SU-DHL-6 (cell line): ENCODE measurements at regions not wholly inside any gene's neighbourhood (a gene's known extent, or its start where the extent isn't known, plus 50 kb on each side); places are given as distances from the start of the nearest gene placed in this dataset.

Source experiments
- H2AFZ ChIP-seq: fragments of 200-600 bp; sonication (generic); 2 replicates; pipeline ENCODE4 v1.6.1; 2014; ENCODE audit warnings: low read depth, mild to moderate bottlenecking, moderate library complexity, mixed read lengths, antibody characterized with exemption, low read length; ENCODE audit not compliant: severe bottlenecking
- H3F3A ChIP-seq: fragments of 200-600 bp; shearing (Covaris generic); 2 replicates; pipeline ENCODE4 v1.6.0; 2016; ENCODE audit warnings: antibody characterized with exemption, mild to moderate bottlenecking; ENCODE audit not compliant: insufficient read depth
- H3K27ac ChIP-seq: fragments of 200-600 bp; sonication (generic); 2 replicates; pipeline ENCODE4 v1.5.1; 2016; ENCODE audit warnings: low read depth, mild to moderate bottlenecking, low read length, moderate library complexity, mixed read lengths
- H3K27me3 ChIP-seq: fragments of 200-600 bp; sonication (generic), shearing (Covaris generic); 2 replicates; pipeline ENCODE4 v1.6.0; 2014; ENCODE audit warnings: mild to moderate bottlenecking, low read length
- H3K36me3 ChIP-seq: fragments of 200-600 bp; sonication (generic); 2 replicates; pipeline ENCODE4 v1.6.1; 2014; ENCODE audit warnings: mild to moderate bottlenecking, low read length, mixed read lengths
- H3K4me2 ChIP-seq: fragments of 300-600, 200-600 bp; shearing (Covaris generic), sonication (generic); 2 replicates; pipeline ENCODE4 v1.6.0; 2014; ENCODE audit warnings: low read length, low read depth, mild to moderate bottlenecking; ENCODE audit not compliant: poor library complexity, severe bottlenecking
- H3K4me3 ChIP-seq: fragments of 200-600 bp; sonication (generic); 2 replicates; pipeline ENCODE4 v1.5.1; 2014; ENCODE audit warnings: antibody characterized with exemption, low read length, mild to moderate bottlenecking, mixed read lengths; ENCODE audit not compliant: insufficient read depth, poor library complexity, severe bottlenecking
- H3K79me2 ChIP-seq: fragments of 200-600 bp; sonication (generic); 2 replicates; pipeline ENCODE4 v1.6.1; 2014; ENCODE audit warnings: mild to moderate bottlenecking, low read length, moderate library complexity; ENCODE audit not compliant: insufficient read depth
- H3K9ac ChIP-seq: fragments of 200-600 bp; sonication (generic); 2 replicates; pipeline ENCODE4 v1.7.0; 2014; ENCODE audit warnings: mild to moderate bottlenecking, low read length
- H3K9me2 ChIP-seq: fragments of 200-600 bp; sonication (generic); replicated peaks from 2 replicates; pipeline ENCODE4 v1.6.1; 2014; ENCODE audit warnings: low read length; ENCODE audit not compliant: insufficient read depth
- H3K9me3 ChIP-seq: fragments of 200-600 bp; sonication (generic); 2 replicates; pipeline ENCODE4 v1.6.1; 2014; ENCODE audit warnings: low read length, mixed read lengths; ENCODE audit not compliant: insufficient read depth
- H4K20me1 ChIP-seq: fragments of 200-600 bp; sonication (generic); 2 replicates; pipeline ENCODE4 v1.6.1; 2014; ENCODE audit warnings: low read depth, mild to moderate bottlenecking, antibody characterized with exemption, low read length, moderate library complexity, mixed read lengths
- CTCF ChIP-seq: fragments of 200-600 bp; sonication (generic); IDR thresholded peaks from one replicate; pipeline ENCODE4 v1.5.1; 2017; ENCODE audit warnings: antibody characterized with exemption, mild to moderate bottlenecking, low read length, moderate library complexity; ENCODE audit not compliant: insufficient read depth, poor library complexity, severe bottlenecking
- EZH2phosphoT487 ChIP-seq: fragments of 200-600 bp; sonication (generic), shearing (Covaris generic); conservative IDR thresholded peaks from 2 replicates; pipeline ENCODE4 v1.6.1; 2018; ENCODE audit warnings: mild to moderate bottlenecking, antibody characterized with exemption, low read length, moderate library complexity, mixed read lengths

GRCh38 chr10:111472445-111472844, 395.6 kb downstream of the ADRA2A start:
- no peaks in the 10 kb centered on the region for H3K36me3 ChIP-seq
- H2AFZ ChIP-seq = no peak overlapping the region
- H3K9me2 ChIP-seq = no peaks in the 10 kb centered on the region
- no peak overlapping the region for H3K4me3 ChIP-seq
- no peak overlapping the region for H3K4me2 ChIP-seq
- H3K9ac ChIP-seq = no peak overlapping the region
- H3K79me2 ChIP-seq = no peaks in the 10 kb centered on the region
- no peaks in the 10 kb centered on the region for H3K27me3 ChIP-seq
- no peak for TF ChIP-seq EZH2phosphoT487
- no peak for TF ChIP-seq CTCF
- no peaks in the 10 kb centered on the region for H3K9me3 ChIP-seq
- no peak overlapping the region for H3K27ac ChIP-seq
- H4K20me1 ChIP-seq = no peaks in the 10 kb centered on the region
- no peaks in the 10 kb centered on the region for H3F3A ChIP-seq

GRCh38 chr10:111473361-111473760, 396.5 kb downstream of the ADRA2A start:
- H3K9ac ChIP-seq = no peak overlapping the region
- H2AFZ ChIP-seq = no peak overlapping the region
- H4K20me1 ChIP-seq = no peaks in the 10 kb centered on the region
- TF ChIP-seq EZH2phosphoT487 (no peak), CTCF (no peak)
- H3K4me3 ChIP-seq = no peak overlapping the region
- H3K4me2 ChIP-seq = no peak overlapping the region
- H3K27me3 ChIP-seq = no peaks in the 10 kb centered on the region
- H3K27ac ChIP-seq = no peak overlapping the region
- no peaks in the 10 kb centered on the region for H3K9me2 ChIP-seq
- no peaks in the 10 kb centered on the region for H3K36me3 ChIP-seq
- H3K79me2 ChIP-seq = no peaks in the 10 kb centered on the region
- no peaks in the 10 kb centered on the region for H3F3A ChIP-seq
- H3K9me3 ChIP-seq = no peaks in the 10 kb centered on the region

GRCh38 chr10:111474786-111475185, 398.0 kb downstream of the ADRA2A start:
- Histone ChIP-seq H3K79me2 (no peaks in the 10 kb centered on the region), H3K4me3 (no peak overlapping the region), H3K27me3 (no peaks in the 10 kb centered on the region), H3K27ac (no peak overlapping the region), H3K9ac (no peak overlapping the region), H3K9me3 (no peaks in the 10 kb centered on the region), H3K36me3 (no peaks in the 10 kb centered on the region), H4K20me1 (no peaks in the 10 kb centered on the region), H3F3A (no peaks in the 10 kb centered on the region), H2AFZ (no peak overlapping the region), H3K4me2 (no peak overlapping the region), H3K9me2 (no peaks in the 10 kb centered on the region)
- TF ChIP-seq EZH2phosphoT487 (no peak), CTCF (no peak)
